IMR-90 (cell line): ENCODE measurements at regions not wholly inside any gene's neighbourhood (a gene's known extent, or its start where the extent isn't known, plus 50 kb on each side); places are given as distances from the start of the nearest gene placed in this dataset.
A peak's percentile ranks its signal among the peaks of the same experiment; 100 is the strongest.

ENCODE experiments used
- ATAC-seq: fragments of 200-7000 bp; cut with Tn5 transposase; 2 replicates; pipeline ENCODE4 v1.9.1; 2020; ENCODE audit warnings: low read depth, mild to moderate bottlenecking, moderate library complexity
- BruUV-seq: library from RNA; stranded (reverse); fragments of 400-500 nt; replicated peaks from 2 replicates; lab custom pipeline; 2021; lab: Mats Ljungman, UMichigan
- CTCF ChIA-PET: fragments of 300-600 bp; formaldehyde crosslinking; extraction: SDS; loops from one replicate; lab custom pipeline; 2021; ENCODE audit warnings: antibody characterized with exemption; lab: Yijun Ruan, JAX
- POLR2A ChIA-PET: fragments of 300-600 bp; sonication (Branson Sonifier 250); formaldehyde crosslinking; loops from one replicate; lab custom pipeline; 2022; ENCODE audit warnings: antibody characterized with exemption; ENCODE audit not compliant: unreplicated experiment; lab: Charles Lee
- DNase-seq: peaks from one replicate; pipeline ENCODE4 v3.0.0; 2013
- H2AFZ ChIP-seq: replicated peaks from 2 replicates; pipeline ENCODE3; 2013; ENCODE audit warnings: low read length, mild to moderate bottlenecking; ENCODE audit not compliant: poor library complexity
- H2AK5ac ChIP-seq: 2 replicates; pipeline ENCODE4 v1.6.1; 2013; ENCODE audit warnings: low read depth, low read length, inconsistent platforms
- H2AK9ac ChIP-seq: replicated peaks from 2 replicates; pipeline ENCODE3; 2013; ENCODE audit warnings: mild to moderate bottlenecking, low read depth, low read length, moderate library complexity; ENCODE audit not compliant: poor library complexity
- H2BK120ac ChIP-seq: 2 replicates; pipeline ENCODE4 v1.6.1; 2013; ENCODE audit warnings: low read depth, low read length, inconsistent platforms
- H2BK15ac ChIP-seq: 3 replicates; pipeline ENCODE4 v1.6.1; 2013; ENCODE audit warnings: low read depth, low read length, inconsistent platforms
- H2BK20ac ChIP-seq: 2 replicates; pipeline ENCODE4 v1.6.1; 2013; ENCODE audit warnings: low read depth, mild to moderate bottlenecking, inconsistent platforms, low read length, moderate library complexity
- H2BK5ac ChIP-seq: 2 replicates; pipeline ENCODE4 v1.6.1; 2013; ENCODE audit warnings: mild to moderate bottlenecking, low read depth, low read length, inconsistent platforms; ENCODE audit not compliant: poor library complexity, severe bottlenecking
- H3K14ac ChIP-seq: replicated peaks from 2 replicates; pipeline ENCODE4 v1.6.1; 2013; ENCODE audit warnings: low read depth, low read length, inconsistent platforms
- H3K18ac ChIP-seq: 2 replicates; pipeline ENCODE4 v1.6.1; 2013; ENCODE audit warnings: low read depth, low read length, control low read depth
- H3K23ac ChIP-seq: 2 replicates; pipeline ENCODE4 v1.6.1; 2013; ENCODE audit warnings: low read depth, low read length, inconsistent platforms
- H3K27ac ChIP-seq: 2 replicates; pipeline ENCODE4 v1.5.1; 2013; ENCODE audit warnings: mild to moderate bottlenecking, control low read depth, low read length; ENCODE audit not compliant: insufficient read depth
- H3K27me3 ChIP-seq: 2 replicates; pipeline ENCODE4 v1.6.1; 2013; ENCODE audit warnings: low read length; ENCODE audit not compliant: control insufficient read depth, insufficient read depth
- H3K36me3 ChIP-seq: 2 replicates; pipeline ENCODE4 v1.6.1; 2013; ENCODE audit warnings: low read length, mixed read lengths; ENCODE audit not compliant: control insufficient read depth, insufficient read depth
- H3K4ac ChIP-seq: 2 replicates; pipeline ENCODE4 v1.6.1; 2013; ENCODE audit warnings: low read depth, low read length, inconsistent platforms
- H3K4me1 ChIP-seq: 2 replicates; pipeline ENCODE4 v1.6.1; 2013; ENCODE audit warnings: low read length, mixed read lengths; ENCODE audit not compliant: control insufficient read depth, insufficient read depth
- H3K4me2 ChIP-seq: 2 replicates; pipeline ENCODE4 v1.6.1; 2013; ENCODE audit warnings: low read depth, mild to moderate bottlenecking, control low read depth, low read length, moderate library complexity
- H3K4me3 ChIP-seq: 2 replicates; pipeline ENCODE4 v1.5.1; 2013; ENCODE audit warnings: low read depth, mild to moderate bottlenecking, control low read depth, low read length, moderate library complexity; ENCODE audit not compliant: insufficient read depth
- H3K56ac ChIP-seq: 2 replicates; pipeline ENCODE4 v1.6.1; 2013; ENCODE audit warnings: low read length, inconsistent platforms; ENCODE audit not compliant: insufficient read depth; ENCODE audit errors: extremely low read depth
- H3K79me1 ChIP-seq, 2 experiments: 2 replicates each; pipeline ENCODE4 v1.6.1; 2013; ENCODE audit warnings: low read length in 2 of 2, inconsistent platforms in 1 of 2, low read depth in 1 of 2
- H3K9ac ChIP-seq: 2 replicates; pipeline ENCODE4 v1.6.1; 2013; ENCODE audit warnings: low read depth, low read length, control low read depth
- H3K9me1 ChIP-seq: 2 replicates; pipeline ENCODE4 v1.6.1; 2013; ENCODE audit warnings: low read length, inconsistent platforms; ENCODE audit not compliant: insufficient read depth
- H3K9me3 ChIP-seq: 2 replicates; pipeline ENCODE4 v1.6.1; 2013; ENCODE audit warnings: low read length; ENCODE audit not compliant: control insufficient read depth, insufficient read depth
- H4K20me1 ChIP-seq: 2 replicates; pipeline ENCODE4 v1.6.1; 2013; ENCODE audit warnings: low read length, inconsistent platforms; ENCODE audit not compliant: insufficient read depth
- H4K5ac ChIP-seq: 2 replicates; pipeline ENCODE4 v1.6.1; 2013; ENCODE audit warnings: mild to moderate bottlenecking, low read depth, low read length, control low read depth
- H4K8ac ChIP-seq, 2 experiments: 2 replicates each; pipeline ENCODE4 v1.6.1; 2013; ENCODE audit warnings: low read depth in 2 of 2, low read length in 2 of 2, control low read depth in 1 of 2, inconsistent platforms in 1 of 2
- H4K91ac ChIP-seq: 2 replicates; pipeline ENCODE4 v1.6.1; 2013; ENCODE audit warnings: low read depth, low read length, inconsistent platforms; ENCODE audit not compliant: insufficient read depth
- BHLHE40 ChIP-seq: fragments of 150-350 bp; IDR thresholded peaks from 2 replicates; pipeline ENCODE4 v1.6.1; 2016; ENCODE audit warnings: mild to moderate bottlenecking, low read depth, low read length
- CEBPB ChIP-seq: IDR thresholded peaks from 2 replicates; pipeline ENCODE4 v1.6.1; 2012; ENCODE audit warnings: low read depth, low read length, improper control_type of control experiment
- CHD1 ChIP-seq: IDR thresholded peaks from 2 replicates; pipeline ENCODE4 v1.6.1; 2012; ENCODE audit warnings: low read depth, low read length, improper control_type of control experiment
- MXI1 ChIP-seq: IDR thresholded peaks from 2 replicates; pipeline ENCODE4 v1.6.1; 2012; ENCODE audit warnings: low read depth, mild to moderate bottlenecking, low read length, moderate library complexity, borderline replicate concordance
- RFX5 ChIP-seq: IDR thresholded peaks from 2 replicates; pipeline ENCODE4 v1.8.0; 2012; ENCODE audit warnings: low read depth, mild to moderate bottlenecking, low read length, moderate library complexity
- SMC3 ChIP-seq: fragments of 150-350 bp; IDR thresholded peaks from 2 replicates; pipeline ENCODE4 v1.6.1; 2016; ENCODE audit warnings: low read depth, mild to moderate bottlenecking, antibody characterized with exemption, low read length, moderate library complexity
- WGBS, 2 experiments: methylation state at CpG; one replicate each; pipeline versions ENCODE4 v1.1.5 to v1.1.7; 2013; ENCODE audit warnings: missing lambda C conversion rate in 2 of 2; ENCODE audit not compliant: insufficient read length in 1 of 2; ENCODE audit errors: extremely low coverage in 2 of 2; 5-methylcytosine and 5-hydroxymethylcytosine counted together
- dilution Hi-C: fragments of 300-500 bp; cut with HindIII; formaldehyde crosslinking; loops from one replicate; pipeline ENCODE4 v1.14.3; 2018; ENCODE audit warnings: low sequenced_read_pairs; ENCODE audit not compliant: unreplicated experiment
- in situ Hi-C: fragments of 300-500 bp; cut with MboI; formaldehyde crosslinking; loops from 3 replicates; pipeline ENCODE4 v1.14.3; 2019; ENCODE audit warnings: low sequenced_read_pairs, inconsistent platforms, mixed read lengths
- intact Hi-C: fragments of 100-400 bp; cut with micrococcal nuclease; formaldehyde crosslinking; loops from 2 replicates; pipeline ENCODE4 v1.10.0; 2022
- TF ChIP-seq, protein P1 (sequence below): fragments of 150-350 bp; IDR thresholded peaks from 2 replicates; pipeline ENCODE4 v1.6.1; 2017; ENCODE audit warnings: mild to moderate bottlenecking, antibody characterized with exemption, low read length, low read depth
- TF ChIP-seq, protein P2 (sequence below): fragments of 150-350 bp; IDR thresholded peaks from 2 replicates; pipeline ENCODE4 v1.6.1; 2016; ENCODE audit warnings: low read depth, mild to moderate bottlenecking, low read length, moderate library complexity, borderline replicate concordance

DNA sequence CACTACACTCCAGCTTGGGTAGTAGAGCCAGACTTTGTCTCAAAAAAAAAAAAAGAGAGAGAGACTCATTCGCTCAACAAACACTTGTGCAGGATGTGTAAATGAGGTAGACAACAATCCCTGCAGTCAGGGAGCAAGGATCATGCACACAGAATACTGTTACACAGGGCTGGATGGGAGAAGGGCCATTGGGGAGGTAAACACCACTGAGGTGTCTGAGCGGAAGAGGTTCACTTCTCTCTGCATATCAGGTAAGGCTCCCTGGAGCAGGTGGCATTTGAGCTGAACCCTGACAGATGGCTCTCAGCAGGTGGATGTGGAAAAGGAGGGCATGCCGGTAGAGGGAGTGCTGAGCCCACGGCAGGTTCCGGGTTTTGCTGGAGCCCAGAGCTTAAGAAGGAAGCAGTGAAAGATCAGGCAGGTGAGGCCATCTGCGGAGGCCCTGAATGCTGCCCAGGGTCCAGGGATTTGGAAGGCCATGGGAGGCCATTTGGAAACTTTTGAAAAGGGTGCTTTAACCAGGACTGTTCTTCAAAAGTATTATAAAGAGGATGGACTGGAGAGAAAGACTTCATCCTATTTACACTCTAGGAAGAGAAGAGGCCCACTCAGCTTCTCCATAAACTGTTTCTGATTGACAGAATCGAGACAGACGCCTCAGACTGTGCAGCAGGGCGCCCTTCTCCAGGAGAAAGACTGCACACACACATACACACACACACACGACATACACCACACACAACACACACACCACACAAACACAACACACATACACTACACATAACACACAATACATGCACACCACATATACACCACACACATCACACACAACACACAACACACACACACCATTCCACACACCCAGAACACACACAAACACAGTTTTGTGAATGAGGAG, 199.4 kb downstream of the USP12 start (continued):
- no peak for TF ChIP-seq MXI1
- TF ChIP-seq BHLHE40, result no peak
- no peak for TF ChIP-seq CEBPB

DNA sequence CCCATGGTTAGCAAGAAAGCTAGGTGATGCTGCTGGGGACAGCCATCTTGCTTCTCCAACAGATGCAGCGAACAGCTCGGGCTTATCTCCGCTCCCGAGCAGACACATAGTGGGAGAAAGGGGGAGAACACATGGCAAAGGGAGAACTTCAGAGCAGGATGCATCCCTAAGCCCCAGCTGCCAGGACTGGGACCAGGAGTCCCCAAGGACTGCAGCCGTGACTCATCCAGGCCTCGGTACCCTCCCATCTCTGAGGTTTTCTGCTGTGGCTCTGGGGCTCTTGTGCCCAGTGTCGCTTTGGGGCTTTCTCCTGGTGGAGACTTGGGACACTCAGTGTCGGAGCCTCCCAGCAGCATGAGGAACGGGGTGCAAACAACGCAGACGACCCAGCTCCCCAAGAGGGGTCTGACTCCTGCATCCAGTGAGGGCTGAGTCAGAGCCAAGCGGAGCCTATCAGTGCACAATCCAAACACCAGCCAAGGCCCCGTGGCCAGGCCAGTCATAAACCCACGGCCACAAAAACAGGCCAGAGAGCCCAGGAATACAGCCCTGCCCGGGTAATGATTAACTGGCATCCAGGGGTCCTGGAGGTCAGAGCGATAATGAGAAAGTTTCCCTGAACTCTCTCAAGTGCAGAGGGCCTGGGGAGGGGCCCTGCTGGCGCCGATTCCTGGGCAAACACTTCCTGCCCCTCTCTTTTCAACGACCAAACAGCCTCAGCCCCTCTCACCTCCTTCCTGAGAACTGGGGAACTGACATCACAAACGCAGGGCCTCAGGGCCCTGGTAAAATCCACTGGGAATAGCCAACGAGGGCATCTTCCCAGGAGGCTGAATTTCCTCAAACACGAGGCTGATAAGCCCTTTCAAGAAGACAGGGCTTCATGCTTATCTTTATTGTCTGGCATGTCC, 202.9 kb downstream of the USP12 start:
- in situ Hi-C loops, result no loop called here

More for the DNA sequence above, 202.9 kb downstream of the USP12 start:
- Histone ChIP-seq H3K36me3 (no peaks in the 10 kb centered on the region), H3K23ac (peak overlapping the region; percentile 51; the same call in 1 of the 2 replicates), H3K79me1 (no peaks in the 10 kb centered on the region), H2AFZ (peak overlapping the region; percentile 62), H3K27ac (no peak overlapping the region), H3K9me3 (no peaks in the 10 kb centered on the region), H3K9me1 (peaks cover 10% of the 10 kb centered on the region), H2AK9ac (peak overlapping the region; percentile 15), H4K5ac (no peak overlapping the region), H4K8ac (no peak overlapping the region), H3K56ac (no peak overlapping the region), H3K14ac (no peak overlapping the region), H2BK20ac (no peak overlapping the region), H3K4me2 (no peak overlapping the region), H2AK5ac (no peak overlapping the region), H3K18ac (no peak overlapping the region), H4K91ac (no peak overlapping the region), H3K4me3 (no peak overlapping the region), H3K4ac (no peak overlapping the region; the same call in 1 of the 2 replicates), H2BK15ac (no peak overlapping the region), H3K27me3 (peaks cover 2% of the 10 kb centered on the region; the same call in 1 of the 2 replicates), H4K20me1 (no peaks in the 10 kb centered on the region), H2BK5ac (no peak overlapping the region), H3K4me1 (peaks cover 18% of the 10 kb centered on the region; the same call in 1 of the 2 replicates), H2BK120ac (no peak overlapping the region), H3K9ac (no peak overlapping the region)
- intact Hi-C loops (no loop called here), dilution Hi-C loops (no loop called here)
- TF ChIP-seq, protein P1, sequence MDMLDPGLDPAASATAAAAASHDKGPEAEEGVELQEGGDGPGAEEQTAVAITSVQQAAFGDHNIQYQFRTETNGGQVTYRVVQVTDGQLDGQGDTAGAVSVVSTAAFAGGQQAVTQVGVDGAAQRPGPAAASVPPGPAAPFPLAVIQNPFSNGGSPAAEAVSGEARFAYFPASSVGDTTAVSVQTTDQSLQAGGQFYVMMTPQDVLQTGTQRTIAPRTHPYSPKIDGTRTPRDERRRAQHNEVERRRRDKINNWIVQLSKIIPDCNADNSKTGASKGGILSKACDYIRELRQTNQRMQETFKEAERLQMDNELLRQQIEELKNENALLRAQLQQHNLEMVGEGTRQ, result no peak
- TF ChIP-seq CEBPB (no peak), CHD1 (no peak), SMC3 (no peak), RFX5 (no peak), BHLHE40 (no peak)
- TF ChIP-seq, protein P2, sequence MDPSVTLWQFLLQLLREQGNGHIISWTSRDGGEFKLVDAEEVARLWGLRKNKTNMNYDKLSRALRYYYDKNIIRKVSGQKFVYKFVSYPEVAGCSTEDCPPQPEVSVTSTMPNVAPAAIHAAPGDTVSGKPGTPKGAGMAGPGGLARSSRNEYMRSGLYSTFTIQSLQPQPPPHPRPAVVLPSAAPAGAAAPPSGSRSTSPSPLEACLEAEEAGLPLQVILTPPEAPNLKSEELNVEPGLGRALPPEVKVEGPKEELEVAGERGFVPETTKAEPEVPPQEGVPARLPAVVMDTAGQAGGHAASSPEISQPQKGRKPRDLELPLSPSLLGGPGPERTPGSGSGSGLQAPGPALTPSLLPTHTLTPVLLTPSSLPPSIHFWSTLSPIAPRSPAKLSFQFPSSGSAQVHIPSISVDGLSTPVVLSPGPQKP, result no peak
- no TSS peak for BruUV-seq
- DNase-seq (peak; percentile 23), ATAC-seq (peak; percentile 35)
- 49% methylated on average over 5 of the region's 22 CpGs; no CpG with 5 or more reads in 1 of the 2 experiments for WGBS, 2 experiments
- POLR2A ChIA-PET, result no interaction called here
- CTCF ChIA-PET, result no interaction called here
